GM18858 (cell line): ENCODE measurements at regions not wholly inside any gene's neighbourhood (a gene's known extent, or its start where the extent isn't known, plus 50 kb on each side); places are given as distances from the start of the nearest gene placed in this dataset.

Source experiments
- ATAC-seq: cut with Tn5 transposase; IDR thresholded peaks from one replicate; pipeline ENCODE4 v1.9.1; 2021; ENCODE audit not compliant: unreplicated experiment

- ATAC-seq, result no peak
These were observed 469.6 kb downstream of the SOX9 start for GRCh38 chr17:72590382-72590781.

- ATAC-seq, result no peak
These were observed 470.1 kb downstream of the SOX9 start for GRCh38 chr17:72590882-72591281.

DNA sequence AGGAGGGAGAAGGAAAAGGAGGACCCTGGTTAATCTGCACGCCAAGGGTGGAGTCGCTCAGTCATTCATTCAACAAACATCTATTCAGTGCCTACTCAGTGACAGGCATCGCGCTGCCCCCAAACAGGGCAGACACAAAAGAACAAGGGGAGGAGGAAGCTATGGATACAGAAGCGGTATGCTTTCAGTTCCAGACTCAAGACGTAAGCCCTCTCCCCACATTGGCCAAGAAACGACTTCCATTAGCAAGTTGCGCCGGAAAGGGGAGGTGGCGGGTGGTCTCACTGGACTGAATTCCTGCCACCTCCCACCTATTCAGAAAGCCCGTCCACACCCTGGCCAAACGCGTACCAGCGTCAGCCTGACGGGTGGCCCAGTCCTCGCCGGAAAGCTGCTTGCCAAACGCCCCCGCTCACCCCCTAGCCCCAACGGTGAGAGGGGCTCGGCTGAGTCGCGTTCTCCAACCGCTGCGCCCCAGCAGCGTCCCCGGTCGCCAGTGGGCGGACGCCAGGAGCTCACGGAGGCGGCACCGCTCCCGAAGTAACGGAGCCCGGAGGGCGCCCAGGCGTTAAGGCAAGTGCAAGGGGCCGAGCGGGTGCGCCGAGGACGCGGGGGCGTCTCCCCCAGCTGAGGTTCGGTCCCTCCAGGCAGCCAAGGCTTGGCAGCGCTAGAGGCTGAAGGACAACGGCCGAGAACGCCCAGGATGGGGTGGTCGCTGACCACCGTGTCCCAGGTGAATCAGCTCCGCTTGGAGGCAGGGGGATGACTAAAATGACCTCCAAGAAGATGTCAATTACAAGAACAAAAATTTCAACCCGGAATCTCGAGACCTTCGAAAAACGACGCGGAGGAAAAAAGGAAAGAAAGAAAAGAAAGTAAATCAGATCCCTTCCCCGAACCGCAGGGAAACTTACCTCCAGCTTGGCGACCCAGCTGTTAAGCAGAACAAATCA is 470.7 kb downstream of the SOX9 start:
- ATAC-seq, result no peak

DNA sequence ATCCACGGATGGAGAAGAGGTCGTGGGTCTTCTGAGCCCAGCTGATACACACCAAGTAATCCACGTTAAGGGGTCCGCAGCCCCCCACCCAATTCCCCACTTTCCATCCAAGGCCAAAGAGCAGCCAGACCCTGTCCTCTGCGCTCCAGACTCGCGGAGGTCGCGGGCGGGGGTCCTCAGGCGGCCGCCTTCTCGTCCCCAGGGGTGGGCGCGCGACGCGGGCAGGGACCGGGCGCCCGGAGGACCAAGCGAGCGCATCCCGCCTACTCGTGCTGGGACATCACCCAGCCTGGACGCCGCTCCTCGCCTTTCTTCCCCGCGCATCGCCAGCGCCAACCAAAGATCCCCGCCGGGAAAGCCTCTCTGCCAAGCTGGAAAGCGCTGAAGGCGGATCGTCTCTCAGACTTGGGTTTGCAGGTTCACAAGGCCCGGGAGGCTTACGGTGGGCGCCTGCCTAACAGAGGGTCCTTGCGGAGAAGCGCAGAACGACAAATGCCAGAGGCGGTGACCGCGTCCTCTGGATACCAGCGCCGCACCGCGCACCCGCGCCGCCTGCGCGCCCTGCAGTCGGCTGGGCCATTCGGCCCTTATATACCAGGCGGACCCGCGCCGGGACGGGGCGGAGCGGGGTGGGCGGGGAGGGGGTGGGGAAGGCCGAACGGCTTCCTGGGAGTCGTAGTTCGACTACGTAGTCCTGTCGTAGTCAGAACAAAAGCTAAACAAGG is 471.6 kb downstream of the SOX9 start:
- ATAC-seq, result peak; percentile 46

DNA sequence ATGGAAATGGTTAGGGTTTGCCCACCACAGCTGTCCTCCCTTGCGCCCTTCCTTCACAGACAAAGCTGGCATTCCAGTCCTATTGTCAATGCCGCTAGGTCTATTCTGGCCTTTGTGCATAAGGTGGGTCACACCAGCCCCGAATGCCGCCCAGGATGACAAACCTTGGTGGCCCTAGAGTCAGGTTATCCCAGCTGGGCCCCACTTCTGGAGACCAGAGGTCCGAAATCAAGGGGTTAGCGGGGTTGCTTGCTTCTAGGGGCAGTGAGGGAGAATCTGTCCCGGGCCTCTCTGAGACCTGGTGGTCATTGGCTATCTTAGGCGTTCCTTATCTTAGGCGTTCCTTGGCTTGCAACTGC is 472.1 kb downstream of the SOX9 start:
- ATAC-seq, result no peak

DNA sequence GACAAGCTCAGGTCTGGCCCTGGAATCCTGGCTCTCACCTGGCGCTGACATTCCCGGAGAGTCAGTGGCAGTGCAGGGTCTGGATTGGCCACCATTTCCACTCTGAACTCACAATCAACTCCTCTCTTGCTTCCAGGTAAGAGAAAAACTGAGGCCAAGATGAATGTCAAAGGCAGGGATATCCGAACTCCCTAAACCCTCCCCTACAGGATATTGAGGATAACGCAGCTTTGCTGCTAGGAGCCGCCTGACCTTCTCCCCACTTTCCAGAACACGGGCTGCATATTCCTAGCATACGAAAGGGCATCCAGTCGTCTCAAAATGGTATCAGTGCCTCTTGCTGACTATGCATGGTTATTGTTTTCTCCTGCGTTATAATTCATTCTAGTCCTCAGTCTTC is 473.4 kb downstream of the SOX9 start:
- no peak for ATAC-seq
